H9 (cell line): ENCODE measurements at regions not wholly inside any gene's neighbourhood (a gene's known extent, or its start where the extent isn't known, plus 50 kb on each side); places are given as distances from the start of the nearest gene placed in this dataset.

Experiments
- DNase-seq: peaks from one replicate; pipeline ENCODE4 v3.0.0-alpha.2; 2017
- H2AFZ ChIP-seq: one replicate; pipeline ENCODE4 v1.6.1; 2013; ENCODE audit warnings: mild to moderate bottlenecking, low read length, control low read depth, moderate library complexity
- H2AK5ac ChIP-seq: 2 replicates; pipeline ENCODE4 v1.6.1; 2013; ENCODE audit warnings: low read length, control low read depth, mixed read lengths; ENCODE audit not compliant: insufficient read length
- H2BK120ac ChIP-seq: one replicate; pipeline ENCODE4 v1.6.1; 2013; ENCODE audit warnings: low read depth, mild to moderate bottlenecking, low read length, control low read depth, inconsistent platforms; ENCODE audit not compliant: poor library complexity, severe bottlenecking
- H2BK12ac ChIP-seq: 2 replicates; pipeline ENCODE4 v1.6.1; 2013; ENCODE audit warnings: low read length, control low read depth, mixed read lengths, low read depth; ENCODE audit not compliant: insufficient read length
- H2BK15ac ChIP-seq: 2 replicates; pipeline ENCODE4 v1.6.1; 2013; ENCODE audit warnings: low read depth, low read length, control low read depth
- H2BK20ac ChIP-seq: one replicate; pipeline ENCODE4 v1.6.1; 2013; ENCODE audit warnings: low read depth, mild to moderate bottlenecking, low read length, control low read depth, inconsistent platforms; ENCODE audit not compliant: poor library complexity, severe bottlenecking
- H2BK5ac ChIP-seq: 2 replicates; pipeline ENCODE4 v1.6.1; 2013; ENCODE audit warnings: low read length, control low read depth, mixed read lengths; ENCODE audit not compliant: insufficient read length
- H3K14ac ChIP-seq: 2 replicates; pipeline ENCODE4 v1.6.1; 2013; ENCODE audit warnings: low read length, control low read depth; ENCODE audit not compliant: insufficient read depth
- H3K18ac ChIP-seq: 2 replicates; pipeline ENCODE4 v1.6.1; 2013; ENCODE audit warnings: low read depth, mild to moderate bottlenecking, mixed read lengths, low read length, control low read depth; ENCODE audit not compliant: insufficient read length
- H3K23ac ChIP-seq: 2 replicates; pipeline ENCODE4 v1.6.1; 2013; ENCODE audit warnings: low read length, control low read depth, mixed read lengths, low read depth; ENCODE audit not compliant: insufficient read length
- H3K23me2 ChIP-seq: 2 replicates; pipeline ENCODE4 v1.6.1; 2013; ENCODE audit warnings: low read depth, mild to moderate bottlenecking, mixed read lengths, low read length, control low read depth; ENCODE audit not compliant: insufficient read length, poor library complexity, severe bottlenecking
- H3K27ac ChIP-seq: 2 replicates; pipeline ENCODE4 v1.5.1; 2013; ENCODE audit warnings: low read length, control low read depth, mixed read lengths, low read depth; ENCODE audit not compliant: insufficient read length
- H3K27me3 ChIP-seq: 2 replicates; pipeline ENCODE4 v1.6.1; 2013; ENCODE audit warnings: low read length, control low read depth, inconsistent platforms; ENCODE audit not compliant: insufficient read depth
- H3K4ac ChIP-seq: 2 replicates; pipeline ENCODE4 v1.6.1; 2013; ENCODE audit warnings: low read depth, mild to moderate bottlenecking, control low read depth, inconsistent platforms, low read length, moderate library complexity
- H3K4me1 ChIP-seq: 2 replicates; pipeline ENCODE4 v1.6.1; 2013; ENCODE audit warnings: low read length, control low read depth, inconsistent platforms; ENCODE audit not compliant: insufficient read depth
- H3K4me2 ChIP-seq: 2 replicates; pipeline ENCODE4 v1.6.1; 2013; ENCODE audit warnings: low read length, control low read depth, mixed read lengths; ENCODE audit not compliant: insufficient read length, insufficient read depth
- H3K56ac ChIP-seq: 2 replicates; pipeline ENCODE4 v1.6.1; 2013; ENCODE audit warnings: low read depth, mild to moderate bottlenecking, mixed read lengths, low read length, control low read depth; ENCODE audit not compliant: insufficient read length
- H3K79me1 ChIP-seq: 2 replicates; pipeline ENCODE4 v1.6.1; 2013; ENCODE audit warnings: low read depth, mild to moderate bottlenecking, moderate library complexity, low read length, control low read depth, inconsistent platforms; ENCODE audit not compliant: insufficient read depth, poor library complexity, severe bottlenecking
- H3K79me2 ChIP-seq: 2 replicates; pipeline ENCODE4 v1.6.1; 2013; ENCODE audit warnings: low read length, control low read depth, inconsistent platforms; ENCODE audit not compliant: insufficient read depth
- H3K9ac ChIP-seq: 2 replicates; pipeline ENCODE4 v1.6.1; 2013; ENCODE audit warnings: low read length, control low read depth, mixed read lengths; ENCODE audit not compliant: insufficient read length; ENCODE audit errors: extremely low read depth
- H3K9me3 ChIP-seq: one replicate; pipeline ENCODE4 v1.6.1; 2013; ENCODE audit warnings: low read depth, low read length, inconsistent platforms; ENCODE audit not compliant: control insufficient read depth
- H3T11ph ChIP-seq: one replicate; pipeline ENCODE4 v1.6.1; 2013; ENCODE audit warnings: mild to moderate bottlenecking, low read length, control low read depth, inconsistent platforms
- H4K20me1 ChIP-seq: one replicate; pipeline ENCODE4 v1.6.1; 2013; ENCODE audit not compliant: control insufficient read depth, insufficient read length, insufficient read depth
- H4K5ac ChIP-seq: 2 replicates; pipeline ENCODE4 v1.6.1; 2013; ENCODE audit warnings: low read depth, mild to moderate bottlenecking, mixed read lengths, low read length, control low read depth; ENCODE audit not compliant: insufficient read length
- H4K8ac ChIP-seq: replicated peaks from 2 replicates; pipeline ENCODE4 v1.6.1; 2013; ENCODE audit warnings: low read length, control low read depth, mixed read lengths, low read depth; ENCODE audit not compliant: insufficient read length
- H4K91ac ChIP-seq: 2 replicates; pipeline ENCODE4 v1.6.1; 2013; ENCODE audit warnings: low read depth, mild to moderate bottlenecking, moderate library complexity, mixed read lengths, low read length, control low read depth; ENCODE audit not compliant: insufficient read length
- H3K27ac Mint-ChIP-seq, 3 experiments: 2 replicates in 2 of 3; 3 replicates in 1 of 3; pipeline ENCODE4 v1.8.0; 2020 to 2021; ENCODE audit warnings: mixed read lengths in 3 of 3, mild to moderate bottlenecking in 1 of 3, moderate library complexity in 1 of 3
- H3K27me3 Mint-ChIP-seq: 2 replicates; pipeline ENCODE4 v1.8.0; 2021; ENCODE audit warnings: low read depth, mild to moderate bottlenecking, moderate library complexity, mixed read lengths
- H3K36me3 Mint-ChIP-seq, 3 experiments: 2 replicates in 2 of 3; 3 replicates in 1 of 3; pipeline ENCODE4 v1.8.0; 2020 to 2021; ENCODE audit warnings: low read depth in 3 of 3, mixed read lengths in 3 of 3; ENCODE audit not compliant: insufficient read depth in 1 of 3
- H3K4me1 Mint-ChIP-seq, 2 experiments: 2 replicates each; pipeline ENCODE4 v1.8.0; 2020; ENCODE audit warnings: mixed read lengths in 2 of 2
- H3K4me3 Mint-ChIP-seq, 2 experiments: 2 replicates in 1 of 2; 3 replicates in 1 of 2; pipeline ENCODE4 v1.8.0; 2020 to 2021; ENCODE audit warnings: mild to moderate bottlenecking in 2 of 2, mixed read lengths in 2 of 2, moderate library complexity in 1 of 2
- H3K9me3 Mint-ChIP-seq, 2 experiments: 2 replicates in 1 of 2; 3 replicates in 1 of 2; pipeline ENCODE4 v1.8.0; 2020; ENCODE audit warnings: mild to moderate bottlenecking in 2 of 2, mixed read lengths in 2 of 2, moderate library complexity in 1 of 2
- CTCF ChIP-seq: fragments of 200-600 bp; sonication (generic); conservative IDR thresholded peaks from 3 replicates; pipeline ENCODE4 v1.8.0; 2021; ENCODE audit warnings: antibody characterized with exemption, mild to moderate bottlenecking
- WGBS: extraction: QIAGEN DNeasy Blood & Tissue Kit; methylation state at CpG from one replicate; pipeline ENCODE4 v1.1.7; 2013; ENCODE audit warnings: missing lambda C conversion rate, low lambda C conversion rate, mixed read lengths; ENCODE audit not compliant: insufficient read length; ENCODE audit errors: extremely low coverage; 5-methylcytosine and 5-hydroxymethylcytosine counted together

- no peak overlapping the region for H2AK5ac ChIP-seq
- no peaks in the 10 kb centered on the region for H3K23me2 ChIP-seq
- no peaks in the 10 kb centered on the region for H3K4me1 Mint-ChIP-seq
- H3K27me3 ChIP-seq, result no peaks in the 10 kb centered on the region
- no peak overlapping the region for H3T11ph ChIP-seq
- H3K4me1 ChIP-seq, result no peaks in the 10 kb centered on the region
- no peak overlapping the region for H2BK15ac ChIP-seq
- no peak overlapping the region for H3K14ac ChIP-seq
- H3K79me2 ChIP-seq, result no peaks in the 10 kb centered on the region
- no peak overlapping the region for H3K27ac ChIP-seq
- no peaks in the 10 kb centered on the region for H3K9me3 ChIP-seq
- H3K56ac ChIP-seq, result no peak overlapping the region
- no peak for TF ChIP-seq CTCF
- no peak overlapping the region for H3K23ac ChIP-seq
- H3K9me3 Mint-ChIP-seq, result no peaks in the 10 kb centered on the region
- H3K27ac Mint-ChIP-seq, result no peak overlapping the region
- DNase-seq, result no peak
- no peak overlapping the region for H4K91ac ChIP-seq
- no peak overlapping the region for H3K9ac ChIP-seq
- H3K18ac ChIP-seq, result no peak overlapping the region
- no peak overlapping the region for H3K4ac ChIP-seq
- no peak overlapping the region for H2BK5ac ChIP-seq
- no peaks in the 10 kb centered on the region for H3K36me3 Mint-ChIP-seq
- H2BK12ac ChIP-seq, result no peak overlapping the region
- H4K5ac ChIP-seq, result no peak overlapping the region
- no peak overlapping the region for H2BK20ac ChIP-seq
- no peaks in the 10 kb centered on the region for H3K79me1 ChIP-seq
- no peak overlapping the region for H2AFZ ChIP-seq
- no peak overlapping the region for H2BK120ac ChIP-seq
- no peaks in the 10 kb centered on the region for H4K20me1 ChIP-seq
- no peaks in the 10 kb centered on the region; the same call in 1 of the 2 replicates for H3K27me3 Mint-ChIP-seq
- no peak overlapping the region for H4K8ac ChIP-seq
- no CpG with 5 or more reads among the region's 3 CpGs for WGBS
- no peak overlapping the region for H3K4me2 ChIP-seq
- no peak overlapping the region for H3K4me3 Mint-ChIP-seq
Observed at GRCh38 chr12:74624201-74624600, 86.6 kb downstream of the ATXN7L3B start.
